ENCODE measurements at regions not wholly inside any gene's neighbourhood (a gene's known extent, or its start where the extent isn't known, plus 50 kb on each side); places are given as distances from the start of the nearest gene placed in this dataset.
"Not testable (repeated sequence)": the region's sequence is repeated elsewhere in the genome, so short reads cannot be mapped to it uniquely, and the experiment has no call there.

DNA sequence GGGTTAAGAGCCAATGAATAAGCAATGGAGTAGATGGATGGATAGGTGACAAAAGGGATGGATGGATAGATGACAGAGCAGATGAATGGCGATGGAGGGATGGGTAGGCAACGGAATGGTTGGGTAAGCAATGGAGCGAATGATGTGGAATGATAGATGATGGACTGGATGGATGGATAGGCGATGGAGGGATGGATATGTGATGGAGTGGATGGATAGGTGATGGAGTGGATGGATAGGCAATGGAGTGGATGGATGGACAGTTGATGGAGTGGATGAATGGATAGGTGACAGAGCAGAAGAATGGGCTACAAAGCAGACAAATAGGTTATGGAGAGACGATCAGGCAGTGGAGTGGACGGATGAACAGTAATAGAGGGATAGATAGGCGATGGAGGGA, 269.6 kb downstream of the TEX29 start:
- H3K27ac ChIP-seq (ENCODE audit: low read depth, low read length): no peak overlapping the region
- H3K4me3 ChIP-seq (ENCODE audit: low read length): no peak overlapping the region
- H3K36me3 ChIP-seq (ENCODE audit: insufficient read depth, low read length): no peaks in the 10 kb centered on the region
- no peaks in the 10 kb centered on the region for H3K4me1 ChIP-seq (ENCODE audit: insufficient read depth, low read length)
- no peaks in the 10 kb centered on the region for H3K27me3 ChIP-seq (ENCODE audit: insufficient read depth, low read length)
- H3K9ac ChIP-seq (ENCODE audit: low read depth, low read length): no peak overlapping the region
- H3K9me3 ChIP-seq (ENCODE audit: insufficient read depth, low read depth, low read length): no peaks in the 10 kb centered on the region
- WGBS: 94% methylated on average over 7 of the region's 7 CpGs

DNA sequence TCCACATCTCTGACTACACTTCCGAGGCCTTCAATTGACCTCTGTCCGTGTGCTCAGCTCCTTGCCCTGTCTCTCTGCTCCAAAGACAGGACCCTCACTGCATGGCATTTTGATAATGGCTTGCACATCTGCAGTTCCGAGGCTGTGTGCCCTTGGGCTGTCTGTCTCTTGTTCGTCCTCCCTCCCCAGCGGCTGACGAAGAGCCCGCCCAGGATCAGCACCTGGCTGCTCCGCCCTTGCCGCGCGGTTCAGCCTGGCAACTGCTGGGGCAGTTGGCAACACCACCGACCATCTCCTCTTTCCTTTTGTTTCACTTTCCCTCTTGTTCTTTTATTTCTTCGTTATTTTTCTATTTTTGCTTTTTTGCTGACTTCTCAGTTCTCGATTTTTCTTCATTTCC, 270.4 kb downstream of the TEX29 start:
- 94% methylated on average over 14 of the region's 14 CpGs for WGBS
- Histone ChIP-seq H3K9me3 (ENCODE audit: insufficient read depth, low read depth, low read length) (no peaks in the 10 kb centered on the region), H3K9ac (ENCODE audit: low read depth, low read length) (no peak overlapping the region), H3K27ac (ENCODE audit: low read depth, low read length) (no peak overlapping the region), H3K27me3 (ENCODE audit: insufficient read depth, low read length) (no peaks in the 10 kb centered on the region), H3K4me3 (ENCODE audit: low read length) (no peak overlapping the region), H3K4me1 (ENCODE audit: insufficient read depth, low read length) (no peaks in the 10 kb centered on the region), H3K36me3 (ENCODE audit: insufficient read depth, low read length) (no peaks in the 10 kb centered on the region)

GRCh38 chr13:111593490-111593889, 273.0 kb downstream of the TEX29 start:
- 98% methylated on average over 3 of the region's 4 CpGs for WGBS
- not testable (repeated sequence) for H3K27ac ChIP-seq (ENCODE audit: low read depth, low read length)

GRCh38 chr13:111594606-111595005, 274.2 kb downstream of the TEX29 start:
- H3K4me1 ChIP-seq (ENCODE audit: insufficient read depth, low read length): peaks cover 11% of the 10 kb centered on the region
- 94% methylated on average over 10 of the region's 10 CpGs for WGBS
- H3K4me3 ChIP-seq (ENCODE audit: low read length): no peak overlapping the region
- H3K36me3 ChIP-seq (ENCODE audit: insufficient read depth, low read length): no peaks in the 10 kb centered on the region
- no peak overlapping the region for H3K27ac ChIP-seq (ENCODE audit: low read depth, low read length)
- no peaks in the 10 kb centered on the region for H3K27me3 ChIP-seq (ENCODE audit: insufficient read depth, low read length)
- H3K9ac ChIP-seq (ENCODE audit: low read depth, low read length): no peak overlapping the region
- no peaks in the 10 kb centered on the region for H3K9me3 ChIP-seq (ENCODE audit: insufficient read depth, low read depth, low read length)

More at GRCh38 chr13:111593490-111593889, 273.0 kb downstream of the TEX29 start:
- not testable (repeated sequence) for H3K27me3 ChIP-seq (ENCODE audit: insufficient read depth, low read length); H3K9me3 ChIP-seq (ENCODE audit: insufficient read depth, low read depth, low read length); H3K4me3 ChIP-seq (ENCODE audit: low read length); H3K9ac ChIP-seq (ENCODE audit: low read depth, low read length); H3K36me3 ChIP-seq (ENCODE audit: insufficient read depth, low read length)
- peaks cover 11% of the 10 kb centered on the region for H3K4me1 ChIP-seq (ENCODE audit: insufficient read depth, low read length)

DNA sequence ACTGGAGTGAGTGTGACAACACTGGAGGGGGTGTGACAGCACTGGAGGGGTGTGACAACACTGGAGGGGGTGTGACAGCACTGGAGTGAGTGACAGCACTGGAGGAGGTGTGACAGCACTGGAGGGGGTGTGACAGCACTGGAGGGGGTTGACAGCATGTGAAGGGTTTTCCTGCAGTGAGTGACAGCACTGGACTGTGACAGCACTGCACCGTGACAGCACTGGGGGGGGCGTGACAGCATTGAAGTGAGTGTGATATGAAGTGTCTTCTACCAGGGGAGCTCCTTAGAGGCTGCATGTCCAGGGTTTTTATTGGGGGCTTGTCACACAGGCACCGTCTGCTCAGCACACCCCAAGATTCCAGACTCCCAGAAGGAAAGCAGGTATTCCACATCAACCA, 274.8 kb downstream of the TEX29 start:
- no peaks in the 10 kb centered on the region for H3K36me3 ChIP-seq (ENCODE audit: insufficient read depth, low read length)
- WGBS: 92% methylated on average over 3 of the region's 3 CpGs
- H3K4me1 ChIP-seq (ENCODE audit: insufficient read depth, low read length): peaks cover 11% of the 10 kb centered on the region
- H3K9me3 ChIP-seq (ENCODE audit: insufficient read depth, low read depth, low read length): no peaks in the 10 kb centered on the region
- no peak overlapping the region for H3K27ac ChIP-seq (ENCODE audit: low read depth, low read length)
- H3K4me3 ChIP-seq (ENCODE audit: low read length): no peak overlapping the region
- H3K9ac ChIP-seq (ENCODE audit: low read depth, low read length): no peak overlapping the region
- no peaks in the 10 kb centered on the region for H3K27me3 ChIP-seq (ENCODE audit: insufficient read depth, low read length)

DNA sequence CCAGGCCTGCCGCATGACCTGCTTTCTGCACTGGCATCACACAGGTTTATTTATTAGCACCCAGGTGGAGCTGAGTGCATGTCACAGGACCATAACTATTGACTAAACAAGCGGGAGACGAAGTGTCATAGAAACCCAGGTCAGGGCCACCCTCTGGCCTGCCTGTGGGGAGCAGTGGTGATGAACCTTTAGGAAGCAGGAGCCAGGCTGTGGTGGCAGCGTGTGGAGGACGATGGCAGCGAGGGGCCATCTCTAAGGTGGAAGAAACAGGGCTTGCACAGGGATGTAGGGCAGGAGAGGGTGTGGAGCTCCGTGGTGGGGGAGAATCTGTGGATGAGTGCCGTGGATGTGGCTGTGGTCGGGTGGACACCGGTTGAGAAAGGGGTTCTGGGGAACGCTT, 275.3 kb downstream of the TEX29 start:
- Histone ChIP-seq H3K9ac (ENCODE audit: low read depth, low read length) (no peak overlapping the region), H3K4me3 (ENCODE audit: low read length) (no peak overlapping the region), H3K4me1 (ENCODE audit: insufficient read depth, low read length) (peaks cover 11% of the 10 kb centered on the region), H3K27me3 (ENCODE audit: insufficient read depth, low read length) (no peaks in the 10 kb centered on the region), H3K27ac (ENCODE audit: low read depth, low read length) (no peak overlapping the region), H3K9me3 (ENCODE audit: insufficient read depth, low read depth, low read length) (no peaks in the 10 kb centered on the region), H3K36me3 (ENCODE audit: insufficient read depth, low read length) (no peaks in the 10 kb centered on the region)
- 93% methylated on average over 11 of the region's 11 CpGs for WGBS

- Histone ChIP-seq H3K4me1 (ENCODE audit: insufficient read depth, low read length) (peaks cover 11% of the 10 kb centered on the region), H3K4me3 (ENCODE audit: low read length) (no peak overlapping the region), H3K27ac (ENCODE audit: low read depth, low read length) (no peak overlapping the region), H3K36me3 (ENCODE audit: insufficient read depth, low read length) (no peaks in the 10 kb centered on the region), H3K9ac (ENCODE audit: low read depth, low read length) (no peak overlapping the region), H3K27me3 (ENCODE audit: insufficient read depth, low read length) (no peaks in the 10 kb centered on the region), H3K9me3 (ENCODE audit: insufficient read depth, low read depth, low read length) (no peaks in the 10 kb centered on the region)
- 58% methylated on average over 10 of the region's 10 CpGs for WGBS
Measured at GRCh38 chr13:111597191-111597611, 276.8 kb downstream of the TEX29 start.

- H3K36me3 ChIP-seq (ENCODE audit: insufficient read depth, low read length): no peaks in the 10 kb centered on the region
- no peaks in the 10 kb centered on the region for H3K27me3 ChIP-seq (ENCODE audit: insufficient read depth, low read length)
- H3K27ac ChIP-seq (ENCODE audit: low read depth, low read length): no peak overlapping the region
- peaks cover 11% of the 10 kb centered on the region for H3K4me1 ChIP-seq (ENCODE audit: insufficient read depth, low read length)
- no peak overlapping the region for H3K9ac ChIP-seq (ENCODE audit: low read depth, low read length)
- H3K9me3 ChIP-seq (ENCODE audit: insufficient read depth, low read depth, low read length): no peaks in the 10 kb centered on the region
- 82% methylated on average over 12 of the region's 12 CpGs for WGBS
- H3K4me3 ChIP-seq (ENCODE audit: low read length): no peak overlapping the region
Measured at GRCh38 chr13:111597618-111598017, 277.2 kb downstream of the TEX29 start.

GRCh38 chr13:111598747-111599146, 278.3 kb downstream of the TEX29 start:
- Histone ChIP-seq H3K27me3 (ENCODE audit: insufficient read depth, low read length) (no peaks in the 10 kb centered on the region), H3K4me3 (ENCODE audit: low read length) (no peak overlapping the region), H3K4me1 (ENCODE audit: insufficient read depth, low read length) (peaks cover 11% of the 10 kb centered on the region), H3K9ac (ENCODE audit: low read depth, low read length) (no peak overlapping the region), H3K27ac (ENCODE audit: low read depth, low read length) (no peak overlapping the region), H3K36me3 (ENCODE audit: insufficient read depth, low read length) (no peaks in the 10 kb centered on the region), H3K9me3 (ENCODE audit: insufficient read depth, low read depth, low read length) (no peaks in the 10 kb centered on the region)
- WGBS: 94% methylated on average over 7 of the region's 7 CpGs

DNA sequence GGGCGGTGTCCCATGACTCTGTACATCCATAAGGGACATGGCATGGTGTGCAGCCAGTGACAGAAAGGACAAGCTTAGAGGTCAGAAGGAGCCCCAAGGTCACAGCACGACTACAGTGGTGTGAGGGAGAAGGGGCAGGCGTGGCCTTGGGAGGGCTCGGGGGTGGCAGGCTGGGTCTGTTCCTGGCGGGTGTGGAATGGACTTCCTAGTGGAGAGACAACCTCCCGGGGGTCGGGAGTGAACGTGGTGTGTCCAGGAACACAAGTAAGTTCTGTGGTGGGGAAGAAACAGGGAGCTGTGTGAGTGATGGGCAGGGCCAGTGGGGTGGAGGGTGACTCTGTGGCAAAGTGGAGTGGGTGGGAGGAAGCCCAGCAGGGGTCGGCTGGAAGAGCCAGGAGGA, 279.3 kb downstream of the TEX29 start:
- H3K9ac ChIP-seq (ENCODE audit: low read depth, low read length): no peak overlapping the region
- H3K27me3 ChIP-seq (ENCODE audit: insufficient read depth, low read length): no peaks in the 10 kb centered on the region
- peaks cover 11% of the 10 kb centered on the region for H3K4me1 ChIP-seq (ENCODE audit: insufficient read depth, low read length)
- H3K27ac ChIP-seq (ENCODE audit: low read depth, low read length): no peak overlapping the region
- no peaks in the 10 kb centered on the region for H3K9me3 ChIP-seq (ENCODE audit: insufficient read depth, low read depth, low read length)
- no peaks in the 10 kb centered on the region for H3K36me3 ChIP-seq (ENCODE audit: insufficient read depth, low read length)
- WGBS: 82% methylated on average over 9 of the region's 9 CpGs
- H3K4me3 ChIP-seq (ENCODE audit: low read length): no peak overlapping the region

DNA sequence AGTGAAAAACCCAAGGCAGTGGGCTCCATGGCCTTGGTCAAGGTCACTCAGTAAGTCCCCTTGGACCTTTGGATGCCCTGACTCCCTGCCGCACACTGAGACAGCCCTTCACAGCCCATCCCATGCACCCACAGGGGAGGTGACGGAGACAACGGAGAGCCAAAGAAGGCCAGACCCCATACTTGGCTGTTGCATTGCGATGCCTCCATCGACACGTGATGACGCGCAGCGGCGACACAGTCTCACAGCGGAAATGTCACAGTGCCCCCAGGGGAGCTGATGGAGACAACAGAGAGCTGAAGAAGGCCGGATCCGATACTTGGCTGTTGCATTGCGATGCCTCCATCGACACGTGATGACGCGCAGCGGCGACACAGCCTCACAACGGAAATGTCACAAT, 282.4 kb downstream of the TEX29 start:
- H3K4me3 ChIP-seq (ENCODE audit: low read length): no peak overlapping the region
- WGBS: 95% methylated on average over 21 of the region's 21 CpGs
- no peaks in the 10 kb centered on the region for H3K9me3 ChIP-seq (ENCODE audit: insufficient read depth, low read depth, low read length)
- H3K9ac ChIP-seq (ENCODE audit: low read depth, low read length): no peak overlapping the region
- H3K27me3 ChIP-seq (ENCODE audit: insufficient read depth, low read length): no peaks in the 10 kb centered on the region
- no peaks in the 10 kb centered on the region for H3K36me3 ChIP-seq (ENCODE audit: insufficient read depth, low read length)
- no peaks in the 10 kb centered on the region for H3K4me1 ChIP-seq (ENCODE audit: insufficient read depth, low read length)
- H3K27ac ChIP-seq (ENCODE audit: low read depth, low read length): no peak overlapping the region

GRCh38 chr13:111604097-111604496, 283.7 kb downstream of the TEX29 start:
- H3K4me3 ChIP-seq (ENCODE audit: low read length): no peak overlapping the region
- H3K9ac ChIP-seq (ENCODE audit: low read depth, low read length): no peak overlapping the region
- WGBS: 87% methylated on average over 14 of the region's 14 CpGs
- no peaks in the 10 kb centered on the region for H3K27me3 ChIP-seq (ENCODE audit: insufficient read depth, low read length)
- no peak overlapping the region for H3K27ac ChIP-seq (ENCODE audit: low read depth, low read length)
- no peaks in the 10 kb centered on the region for H3K36me3 ChIP-seq (ENCODE audit: insufficient read depth, low read length)
- no peaks in the 10 kb centered on the region for H3K4me1 ChIP-seq (ENCODE audit: insufficient read depth, low read length)
- H3K9me3 ChIP-seq (ENCODE audit: insufficient read depth, low read depth, low read length): no peaks in the 10 kb centered on the region
